ENCODE measurements at regions not wholly inside any gene's neighbourhood (a gene's known extent, or its start where the extent isn't known, plus 50 kb on each side); places are given as distances from the start of the nearest gene placed in this dataset.

- intact Hi-C loops (cut with DNase I; ENCODE audit: low total_unique reads) = no loop called here
- DNase-seq (ENCODE audit: low spot score in 2 of 2) = no peak
- 89 to 91% methylated on average over 2 of the region's 2 CpGs for WGBS, 2 donors
- TF ChIP-seq, protein P1, sequence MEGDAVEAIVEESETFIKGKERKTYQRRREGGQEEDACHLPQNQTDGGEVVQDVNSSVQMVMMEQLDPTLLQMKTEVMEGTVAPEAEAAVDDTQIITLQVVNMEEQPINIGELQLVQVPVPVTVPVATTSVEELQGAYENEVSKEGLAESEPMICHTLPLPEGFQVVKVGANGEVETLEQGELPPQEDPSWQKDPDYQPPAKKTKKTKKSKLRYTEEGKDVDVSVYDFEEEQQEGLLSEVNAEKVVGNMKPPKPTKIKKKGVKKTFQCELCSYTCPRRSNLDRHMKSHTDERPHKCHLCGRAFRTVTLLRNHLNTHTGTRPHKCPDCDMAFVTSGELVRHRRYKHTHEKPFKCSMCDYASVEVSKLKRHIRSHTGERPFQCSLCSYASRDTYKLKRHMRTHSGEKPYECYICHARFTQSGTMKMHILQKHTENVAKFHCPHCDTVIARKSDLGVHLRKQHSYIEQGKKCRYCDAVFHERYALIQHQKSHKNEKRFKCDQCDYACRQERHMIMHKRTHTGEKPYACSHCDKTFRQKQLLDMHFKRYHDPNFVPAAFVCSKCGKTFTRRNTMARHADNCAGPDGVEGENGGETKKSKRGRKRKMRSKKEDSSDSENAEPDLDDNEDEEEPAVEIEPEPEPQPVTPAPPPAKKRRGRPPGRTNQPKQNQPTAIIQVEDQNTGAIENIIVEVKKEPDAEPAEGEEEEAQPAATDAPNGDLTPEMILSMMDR (IDR thresholded peaks at IDR 0.05) = no peak
- no peak for TF ChIP-seq POLR2A (IDR thresholded peaks at IDR 0.05)
- H3K4me3 ChIP-seq (ENCODE audit: low read depth, poor library complexity, severe bottlenecking) = no peak overlapping the region
Measured at GRCh38 chr1:98084188-98084587, 163.4 kb upstream of the DPYD start.

DNA sequence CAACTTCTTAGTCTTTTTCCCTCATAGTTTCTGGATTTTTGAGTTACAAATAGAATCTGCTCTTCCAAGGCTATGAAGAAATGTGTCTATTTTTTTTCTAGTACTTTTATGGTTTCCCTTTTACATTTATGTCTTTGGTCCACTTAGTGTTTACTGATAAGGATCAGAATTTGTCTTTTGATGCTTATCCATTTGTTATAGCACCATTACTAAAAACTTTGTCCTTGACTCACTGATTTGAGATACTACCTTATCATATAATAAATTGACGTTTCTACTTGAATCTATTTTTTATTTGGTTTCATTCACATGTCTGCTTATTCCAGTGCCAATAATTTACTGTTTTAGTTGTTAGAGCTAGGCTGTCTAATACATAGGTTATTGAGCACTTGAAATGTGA is 161.1 kb upstream of the DPYD start:
- 44 to 52% methylated on average over 1 of the region's 1 CpG for WGBS, 2 donors
- TF ChIP-seq POLR2A (IDR thresholded peaks at IDR 0.05) = no peak
- TF ChIP-seq, protein P1 (IDR thresholded peaks at IDR 0.05) = no peak
- no peak overlapping the region for H3K4me3 ChIP-seq (ENCODE audit: low read depth, poor library complexity, severe bottlenecking)
- DNase-seq (ENCODE audit: low spot score in 2 of 2) = no peak
- intact Hi-C loops (cut with DNase I; ENCODE audit: low total_unique reads) = no loop called here

DNA sequence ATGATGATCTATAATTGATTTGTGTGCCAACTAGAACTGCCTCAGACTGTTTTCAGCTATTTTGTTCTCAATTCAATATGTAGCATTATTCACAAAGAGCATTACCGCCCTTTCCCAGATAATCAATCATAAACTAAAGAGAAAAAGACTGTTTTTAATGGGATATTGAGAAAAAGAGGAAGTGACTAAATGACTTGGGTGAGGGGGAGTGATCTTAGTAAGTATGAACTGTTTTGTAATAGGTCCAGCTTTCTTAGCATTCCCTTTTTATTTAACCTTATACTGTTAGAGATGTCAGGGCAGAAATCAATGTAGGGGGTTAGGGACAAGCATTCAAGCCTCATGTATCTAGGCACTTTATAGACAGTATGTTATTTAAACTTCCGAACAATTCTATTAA is 157.8 kb upstream of the DPYD start:
- intact Hi-C loops (cut with DNase I; ENCODE audit: low total_unique reads) = no loop called here
- no peak for DNase-seq (ENCODE audit: low spot score in 2 of 2)
- TF ChIP-seq POLR2A (IDR thresholded peaks at IDR 0.05) = no peak
- TF ChIP-seq, protein P1 (IDR thresholded peaks at IDR 0.05) = no peak
- H3K4me3 ChIP-seq (ENCODE audit: low read depth, poor library complexity, severe bottlenecking) = no peak overlapping the region
- WGBS, 2 donors = 83 to 91% methylated on average over 2 of the region's 2 CpGs

GRCh38 chr1:98077691-98078090 is 156.9 kb upstream of the DPYD start:
- DNase-seq (ENCODE audit: low spot score in 2 of 2) = no peak
- TF ChIP-seq POLR2A (IDR thresholded peaks at IDR 0.05) = no peak
- TF ChIP-seq, protein P1 (IDR thresholded peaks at IDR 0.05) = no peak
- intact Hi-C loops (cut with DNase I; ENCODE audit: low total_unique reads) = no loop called here
- no peak overlapping the region for H3K4me3 ChIP-seq (ENCODE audit: low read depth, poor library complexity, severe bottlenecking)
- 66 to 76% methylated on average over 2 of the region's 2 CpGs for WGBS, 2 donors

- no peak overlapping the region for H3K4me3 ChIP-seq (ENCODE audit: low read depth, poor library complexity, severe bottlenecking)
- WGBS, 2 donors = 79 to 85% methylated on average over 1 of the region's 1 CpG
- no peak for DNase-seq (ENCODE audit: low spot score in 2 of 2)
- TF ChIP-seq POLR2A (IDR thresholded peaks at IDR 0.05) = no peak
- TF ChIP-seq, protein P1 (IDR thresholded peaks at IDR 0.05) = no peak
- intact Hi-C loops (cut with DNase I; ENCODE audit: low total_unique reads) = no loop called here
Measured at GRCh38 chr1:98075626-98076025, 154.8 kb upstream of the DPYD start.

GRCh38 chr1:98073823-98074222 is 153.0 kb upstream of the DPYD start:
- TF ChIP-seq, protein P1 (IDR thresholded peaks at IDR 0.05) = no peak
- no peak for TF ChIP-seq POLR2A (IDR thresholded peaks at IDR 0.05)
- 78 to 95% methylated on average over 3 of the region's 3 CpGs for WGBS, 2 donors
- no peak for DNase-seq (ENCODE audit: low spot score in 2 of 2)
- intact Hi-C loops (cut with DNase I; ENCODE audit: low total_unique reads) = no loop called here
- no peak overlapping the region for H3K4me3 ChIP-seq (ENCODE audit: low read depth, poor library complexity, severe bottlenecking)
